Tibial nerve (tissue), 4 donors: ENCODE measurements at regions not wholly inside any gene's neighbourhood (a gene's known extent, or its start where the extent isn't known, plus 50 kb on each side); places are given as distances from the start of the nearest gene placed in this dataset.

ENCODE experiments used
- DNase-seq, 2 donors: peaks; one replicate each; pipeline ENCODE4 v3.0.0-alpha.2; 2019; ENCODE audit warnings: low spot score in 2 of 2
- H3K27ac ChIP-seq, 4 donors: fragments of 200-600 bp; sonication (generic) in 3 of 4; one replicate each; pipeline ENCODE4 v1.5.1; 2017 to 2019; ENCODE audit warnings: mild to moderate bottlenecking in 1 of 4
- H3K27me3 ChIP-seq, 2 donors: fragments of 200-600 bp; sonication (generic) in 1 of 2; one replicate each; pipeline versions ENCODE4 v1.5.1 to v1.6.0; 2017 to 2019
- H3K36me3 ChIP-seq, 3 donors: fragments of 200-600 bp; sonication (generic); one replicate each; pipeline ENCODE4 v1.5.1; 2018 to 2019
- H3K4me1 ChIP-seq, 4 donors: fragments of 200-600 bp; sonication (generic) in 3 of 4; one replicate each; pipeline ENCODE4 v1.5.1; 2017 to 2019
- H3K4me3 ChIP-seq, 4 donors: fragments of 200-600 bp; sonication (generic) in 3 of 4; one replicate each; pipeline ENCODE4 v1.5.1; 2017 to 2019; ENCODE audit warnings: mild to moderate bottlenecking in 1 of 4, moderate library complexity in 1 of 4
- H3K9me3 ChIP-seq, 4 donors: fragments of 200-600 bp; sonication (generic) in 3 of 4; one replicate each; pipeline ENCODE4 v1.5.1; 2017 to 2019
- EP300 ChIP-seq, 2 donors: sonication (generic); formaldehyde crosslinking; IDR thresholded peaks; one replicate each; pipeline ENCODE4 v1.6.1; 2017; ENCODE audit warnings: antibody characterized with exemption in 2 of 2, mild to moderate bottlenecking in 1 of 2
- POLR2A ChIP-seq, 2 donors: fragments of 450-650 bp; IDR thresholded peaks; one replicate each; pipeline ENCODE4 v1.6.1; 2017; ENCODE audit warnings: antibody characterized with exemption in 2 of 2, mild to moderate bottlenecking in 2 of 2, moderate library complexity in 2 of 2
- WGBS, 2 donors: methylation state at CpG; one replicate each; pipeline ENCODE4 v1.1.5; 2018; 5-methylcytosine and 5-hydroxymethylcytosine counted together
- TF ChIP-seq, protein P1 (sequence below), 5 experiments: fragments of 200-600 bp in 3 of 5; fragments of 450-650 bp in 2 of 5; sonication (generic) in 3 of 5; IDR thresholded peaks; one replicate each; pipeline ENCODE4 v1.5.1; 2016 to 2019; ENCODE audit warnings: antibody characterized with exemption in 5 of 5, mild to moderate bottlenecking in 3 of 5, moderate library complexity in 2 of 5

DNA sequence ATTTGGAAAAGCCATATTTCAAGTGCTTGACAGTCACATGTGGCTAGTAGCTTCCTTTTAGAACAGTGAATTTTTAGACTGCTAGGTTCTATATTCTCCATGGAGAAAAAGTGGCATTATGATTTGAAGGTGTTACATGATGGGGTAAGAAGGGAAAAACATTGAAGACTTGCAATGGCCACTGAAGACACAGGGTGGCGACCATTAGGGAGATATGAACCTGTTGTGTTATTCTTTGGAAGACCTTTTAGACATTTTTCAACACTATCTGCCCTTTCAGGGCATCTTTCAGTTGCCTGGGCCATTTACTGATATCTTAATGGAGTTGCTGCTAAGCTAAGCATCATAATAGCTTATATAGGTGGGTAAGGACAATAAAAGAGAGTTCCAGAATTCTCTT is 1387.2 kb downstream of the SUCLG1 start:
- Histone ChIP-seq H3K36me3 (no peaks in the 10 kb centered on the region), H3K9me3 (no peaks in the 10 kb centered on the region)
- WGBS, 2 donors = 86 to 94% methylated on average over 1 of the region's 1 CpG

DNA sequence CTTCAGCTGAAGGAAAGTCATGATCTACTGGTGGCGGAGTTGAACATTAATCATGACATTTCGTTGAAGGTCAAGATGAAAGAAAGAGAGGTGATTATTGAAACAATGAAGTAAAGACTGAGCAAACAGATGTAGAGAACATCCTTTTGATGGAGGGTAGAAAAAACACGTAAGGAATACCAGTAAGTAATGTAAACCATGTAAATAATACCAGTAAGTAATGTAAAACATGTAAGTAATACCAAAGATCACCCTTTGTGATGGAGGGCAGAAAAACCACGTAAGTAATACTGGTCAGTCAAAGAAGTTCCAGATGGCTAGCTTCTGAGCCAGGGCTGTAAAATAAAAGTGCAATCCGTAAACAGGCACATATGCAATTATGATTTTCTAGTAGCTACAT is 1387.7 kb downstream of the SUCLG1 start:
- Histone ChIP-seq H3K27ac (no peak overlapping the region), H3K4me1 (no peaks in the 10 kb centered on the region), H3K36me3 (no peaks in the 10 kb centered on the region), H3K4me3 (no peak overlapping the region), H3K9me3 (no peaks in the 10 kb centered on the region), H3K27me3 (no peaks in the 10 kb centered on the region)
- TF ChIP-seq, protein P1, sequence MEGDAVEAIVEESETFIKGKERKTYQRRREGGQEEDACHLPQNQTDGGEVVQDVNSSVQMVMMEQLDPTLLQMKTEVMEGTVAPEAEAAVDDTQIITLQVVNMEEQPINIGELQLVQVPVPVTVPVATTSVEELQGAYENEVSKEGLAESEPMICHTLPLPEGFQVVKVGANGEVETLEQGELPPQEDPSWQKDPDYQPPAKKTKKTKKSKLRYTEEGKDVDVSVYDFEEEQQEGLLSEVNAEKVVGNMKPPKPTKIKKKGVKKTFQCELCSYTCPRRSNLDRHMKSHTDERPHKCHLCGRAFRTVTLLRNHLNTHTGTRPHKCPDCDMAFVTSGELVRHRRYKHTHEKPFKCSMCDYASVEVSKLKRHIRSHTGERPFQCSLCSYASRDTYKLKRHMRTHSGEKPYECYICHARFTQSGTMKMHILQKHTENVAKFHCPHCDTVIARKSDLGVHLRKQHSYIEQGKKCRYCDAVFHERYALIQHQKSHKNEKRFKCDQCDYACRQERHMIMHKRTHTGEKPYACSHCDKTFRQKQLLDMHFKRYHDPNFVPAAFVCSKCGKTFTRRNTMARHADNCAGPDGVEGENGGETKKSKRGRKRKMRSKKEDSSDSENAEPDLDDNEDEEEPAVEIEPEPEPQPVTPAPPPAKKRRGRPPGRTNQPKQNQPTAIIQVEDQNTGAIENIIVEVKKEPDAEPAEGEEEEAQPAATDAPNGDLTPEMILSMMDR (IDR thresholded peaks at IDR 0.05) = no peak
- TF ChIP-seq POLR2A (IDR thresholded peaks at IDR 0.05) (no peak), EP300 (IDR thresholded peaks at IDR 0.05) (no peak)
- WGBS, 2 donors = 78 to 81% methylated on average over 5 of the region's 5 CpGs
- DNase-seq = no peak

More for the DNA sequence above, 1387.2 kb downstream of the SUCLG1 start:
- TF ChIP-seq POLR2A (IDR thresholded peaks at IDR 0.05) = no peak
- TF ChIP-seq, protein P1 (IDR thresholded peaks at IDR 0.05) = no peak
- TF ChIP-seq EP300 (IDR thresholded peaks at IDR 0.05) = no peak
- H3K27me3 ChIP-seq = no peaks in the 10 kb centered on the region
- H3K27ac ChIP-seq = no peak overlapping the region
- H3K4me3 ChIP-seq = no peak overlapping the region
- no peaks in the 10 kb centered on the region for H3K4me1 ChIP-seq
- DNase-seq = no peak

DNA sequence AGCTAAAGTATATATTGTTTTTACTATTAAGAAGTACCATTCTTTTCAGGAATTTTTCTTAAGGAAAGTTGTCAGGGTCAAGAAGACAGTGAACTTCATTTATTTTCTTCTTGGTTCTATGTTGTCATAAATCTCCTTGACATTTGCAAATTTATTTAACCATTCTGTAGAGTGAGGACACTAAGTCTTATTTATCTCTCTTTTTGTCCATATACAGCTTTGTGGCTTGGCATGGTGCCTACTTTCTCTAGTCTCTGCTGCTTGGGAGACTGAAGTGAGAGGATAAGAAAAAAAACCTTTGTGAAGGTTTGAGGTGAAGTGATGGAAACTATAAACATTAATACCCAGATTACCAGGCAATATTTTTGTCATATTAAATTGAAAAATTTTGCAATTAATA is 1389.4 kb downstream of the SUCLG1 start:
- Histone ChIP-seq H3K27ac (no peak overlapping the region), H3K36me3 (no peaks in the 10 kb centered on the region), H3K27me3 (no peaks in the 10 kb centered on the region), H3K4me3 (no peak overlapping the region), H3K4me1 (no peaks in the 10 kb centered on the region), H3K9me3 (no peaks in the 10 kb centered on the region)
- TF ChIP-seq EP300 (IDR thresholded peaks at IDR 0.05) (no peak), POLR2A (IDR thresholded peaks at IDR 0.05) (no peak)
- TF ChIP-seq, protein P1 (IDR thresholded peaks at IDR 0.05) = no peak
- DNase-seq = no peak

DNA sequence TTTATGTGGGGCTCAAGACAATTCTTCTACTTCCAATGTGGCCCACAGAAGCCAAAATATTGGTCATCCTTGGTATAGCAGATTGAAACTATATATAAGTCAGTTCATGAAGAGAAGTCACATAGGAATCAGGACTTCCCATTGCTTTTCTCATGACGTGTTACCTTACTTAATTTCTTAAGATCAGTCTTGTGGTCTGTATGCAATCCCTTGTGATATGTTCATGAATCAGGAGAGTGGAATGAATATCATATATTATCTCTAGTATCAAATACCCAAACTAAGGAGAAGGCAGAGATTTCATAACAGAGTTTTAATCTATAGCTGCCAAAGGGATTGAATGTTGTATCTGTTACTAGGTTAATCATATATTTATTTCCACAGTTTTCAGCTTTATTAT is 1390.4 kb downstream of the SUCLG1 start:
- Histone ChIP-seq H3K4me3 (no peak overlapping the region), H3K27me3 (no peaks in the 10 kb centered on the region), H3K36me3 (no peaks in the 10 kb centered on the region), H3K9me3 (no peaks in the 10 kb centered on the region), H3K4me1 (no peaks in the 10 kb centered on the region), H3K27ac (no peak overlapping the region)
- TF ChIP-seq POLR2A (IDR thresholded peaks at IDR 0.05) (no peak), EP300 (IDR thresholded peaks at IDR 0.05) (no peak)
- TF ChIP-seq, protein P1 (IDR thresholded peaks at IDR 0.05) = no peak
- 77 to 89% methylated on average over 1 of the region's 1 CpG for WGBS, 2 donors
- DNase-seq = no peak

DNA sequence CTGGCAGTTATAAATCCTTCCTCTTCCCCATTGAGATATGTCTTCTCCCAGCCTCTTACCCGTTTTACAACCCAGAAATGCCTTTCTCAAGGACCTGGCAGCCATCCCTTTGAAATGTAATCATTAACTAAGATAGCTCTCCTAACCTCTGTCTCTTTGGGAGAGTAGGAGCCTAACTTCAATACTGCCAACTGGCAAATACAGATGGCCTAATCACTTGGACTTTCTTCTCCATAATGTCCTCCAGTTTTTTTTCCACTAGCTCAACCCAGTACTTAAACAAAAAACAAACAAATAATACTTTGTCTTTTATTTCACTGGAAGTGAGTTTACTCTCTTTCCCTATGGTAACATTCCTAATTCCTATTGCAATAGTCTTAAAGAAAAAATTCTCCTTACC is 1391.1 kb downstream of the SUCLG1 start:
- 49 to 59% methylated on average over 1 of the region's 1 CpG for WGBS, 2 donors
- no peaks in the 10 kb centered on the region for H3K9me3 ChIP-seq
- H3K4me3 ChIP-seq = no peak overlapping the region
- no peaks in the 10 kb centered on the region for H3K27me3 ChIP-seq
- no peak for DNase-seq
- no peak overlapping the region for H3K27ac ChIP-seq
- no peaks in the 10 kb centered on the region for H3K4me1 ChIP-seq
- H3K36me3 ChIP-seq = no peaks in the 10 kb centered on the region
- TF ChIP-seq, protein P1 (IDR thresholded peaks at IDR 0.05) = no peak
- TF ChIP-seq EP300 (IDR thresholded peaks at IDR 0.05) (no peak), POLR2A (IDR thresholded peaks at IDR 0.05) (no peak)
